TTC549 (cell line): ENCODE measurements at regions not wholly inside any gene's neighbourhood (a gene's known extent, or its start where the extent isn't known, plus 50 kb on each side); places are given as distances from the start of the nearest gene placed in this dataset.
"Not testable (repeated sequence)": the region's sequence is repeated elsewhere in the genome, so short reads cannot be mapped to it uniquely, and the experiment has no call there.

Experiments
- FAIRE-seq: peaks from 2 replicates; lab custom pipeline; 2012; peaks lifted over from hg19 to GRCh38; lab: Jason Lieb, UNC

GRCh38 chr13:65287405-65287804, 1942.7 kb downstream of the PCDH9 start:
- no peak for FAIRE-seq

- no peak for FAIRE-seq
Observed at GRCh38 chr13:65275838-65276630, 1954.1 kb downstream of the PCDH9 start.

DNA sequence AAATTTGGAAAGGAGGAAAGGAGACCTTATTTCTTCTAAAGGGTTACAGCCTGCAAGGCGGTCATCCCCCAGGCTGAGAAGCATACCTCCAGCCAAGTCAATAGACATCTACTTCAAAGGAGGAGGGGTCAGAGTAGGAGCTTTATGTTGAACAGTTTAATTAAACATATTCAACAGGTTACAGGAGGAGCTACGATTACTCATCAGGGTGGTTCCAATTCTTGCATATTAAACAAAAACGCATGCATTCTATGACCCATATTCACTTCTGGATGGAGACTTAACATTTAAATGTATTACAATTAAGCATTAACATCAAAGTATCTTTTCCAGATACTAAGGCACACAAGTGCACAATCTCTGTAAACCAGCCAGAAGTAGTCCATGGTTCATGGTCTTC, 1955.0 kb downstream of the PCDH9 start:
- no peak for FAIRE-seq

- not testable (repeated sequence) for FAIRE-seq
Observed at GRCh38 chr13:65273811-65274420, 1956.2 kb downstream of the PCDH9 start.

DNA sequence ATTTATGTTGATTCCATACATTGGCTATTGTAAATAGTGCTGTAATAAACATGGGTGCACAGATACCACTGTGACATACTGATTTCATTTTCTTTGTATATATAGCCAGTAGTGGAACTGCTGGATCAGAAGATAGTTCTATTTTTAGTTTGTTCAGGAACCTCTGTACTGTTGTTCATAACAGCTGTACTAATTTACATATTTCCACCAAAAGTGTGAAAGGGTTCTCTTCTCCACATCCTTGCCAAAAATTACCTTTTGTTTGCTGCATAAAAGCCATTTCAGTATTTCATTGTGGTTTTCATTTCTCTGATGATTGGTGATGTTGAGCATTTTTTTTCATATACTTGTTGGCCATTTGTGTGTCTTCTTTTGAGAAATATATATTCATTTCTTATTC, 1962.1 kb downstream of the PCDH9 start:
- FAIRE-seq = no peak

GRCh38 chr13:65265988-65266387, 1964.1 kb downstream of the PCDH9 start:
- no peak for FAIRE-seq

DNA sequence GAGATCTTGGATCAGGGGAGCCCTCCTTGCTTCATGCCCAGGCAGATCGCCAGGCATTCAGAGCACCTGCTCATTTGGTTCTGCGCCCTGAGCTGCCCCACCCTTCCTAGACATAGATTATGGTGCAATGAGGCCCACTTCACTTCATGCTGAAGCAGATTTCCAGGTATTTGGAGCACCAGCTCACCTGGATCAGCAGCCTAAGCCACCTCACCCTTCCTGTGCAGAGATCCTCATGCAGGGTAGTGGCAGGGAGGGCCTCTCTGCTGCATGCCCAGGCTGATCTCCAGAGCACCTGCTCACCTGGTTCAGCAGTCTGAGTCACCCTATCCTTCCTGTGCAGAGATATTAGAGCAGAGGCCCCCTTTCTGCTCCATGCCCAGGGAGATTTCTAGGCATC, 1966.1 kb downstream of the PCDH9 start:
- no peak for FAIRE-seq

DNA sequence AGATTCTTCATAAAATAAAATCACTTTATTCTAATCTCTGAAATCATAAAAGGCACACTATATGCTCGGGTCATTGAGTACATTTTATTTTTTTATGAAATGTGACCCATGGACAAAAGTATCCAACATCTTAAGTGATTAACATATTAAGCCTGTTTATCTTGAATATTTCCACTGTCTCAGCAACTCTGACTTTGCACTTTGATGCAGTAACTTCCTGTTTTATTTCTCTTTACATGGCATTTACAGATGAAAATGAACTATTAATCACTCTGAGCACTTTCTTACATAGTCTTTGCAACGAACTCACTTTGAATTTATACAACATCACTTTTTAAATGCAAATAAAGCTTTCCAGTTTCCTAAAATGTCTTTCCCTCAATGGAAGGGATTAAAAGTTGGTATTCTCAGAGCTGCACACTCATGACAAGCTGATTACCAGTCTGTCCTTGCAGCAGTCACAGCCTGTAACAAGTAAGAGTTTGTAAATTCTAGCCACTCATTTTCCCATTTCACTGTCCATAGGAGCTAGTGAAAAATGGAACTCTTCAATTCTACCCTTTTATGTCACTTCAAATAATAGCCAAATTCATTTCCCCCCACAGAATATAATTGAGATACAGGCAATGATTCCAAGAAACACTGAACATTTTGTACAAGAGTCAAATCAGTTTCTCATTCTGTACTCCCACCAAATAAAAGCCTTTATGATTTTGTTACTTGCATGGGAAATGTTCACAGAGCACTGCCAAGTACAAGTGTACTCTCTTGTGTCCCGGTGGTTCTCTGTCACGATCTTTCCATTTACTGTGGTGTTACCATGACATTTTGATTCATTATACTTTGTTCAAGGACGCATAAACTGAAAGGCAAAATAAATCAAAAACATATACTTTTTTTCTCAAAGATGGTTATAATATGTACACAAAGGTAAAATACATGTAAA, 1968.9 kb downstream of the PCDH9 start:
- FAIRE-seq = no peak

- no peak for FAIRE-seq
Observed at GRCh38 chr13:65240773-65241172, 1989.4 kb downstream of the PCDH9 start.

DNA sequence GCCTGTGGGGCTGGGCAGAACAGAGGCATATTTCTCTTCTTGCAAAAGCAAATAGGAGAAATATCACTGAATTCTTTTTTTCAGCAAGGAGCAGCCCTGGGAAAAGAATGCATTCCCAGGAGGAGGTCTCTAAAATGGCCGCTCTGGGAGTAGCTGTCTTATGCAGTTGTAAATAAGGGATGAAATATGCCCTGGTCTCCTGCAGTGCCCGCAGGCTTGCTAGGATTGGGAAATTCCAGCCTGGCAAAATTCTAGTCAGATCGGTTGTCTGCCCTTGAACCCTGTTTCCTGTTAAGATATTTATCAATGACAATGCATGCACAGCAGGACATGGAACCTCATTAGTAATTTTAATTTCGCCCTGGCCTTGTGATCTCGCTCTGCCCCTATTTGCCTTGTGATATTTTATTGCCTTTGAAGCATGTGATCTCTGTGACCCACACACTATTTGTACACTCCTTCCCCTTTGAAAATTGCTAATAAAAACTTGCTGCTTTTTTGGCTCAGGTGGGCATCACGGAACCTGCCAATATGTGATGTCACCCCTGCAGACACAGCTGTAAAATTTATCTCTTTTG, 1993.2 kb downstream of the PCDH9 start:
- no peak for FAIRE-seq

- no peak for FAIRE-seq
Observed at GRCh38 chr13:65217471-65217995, 2012.6 kb downstream of the PCDH9 start.

- FAIRE-seq = not testable (repeated sequence)
Observed at GRCh38 chr13:65202845-65203244, 2027.3 kb downstream of the PCDH9 start.

DNA sequence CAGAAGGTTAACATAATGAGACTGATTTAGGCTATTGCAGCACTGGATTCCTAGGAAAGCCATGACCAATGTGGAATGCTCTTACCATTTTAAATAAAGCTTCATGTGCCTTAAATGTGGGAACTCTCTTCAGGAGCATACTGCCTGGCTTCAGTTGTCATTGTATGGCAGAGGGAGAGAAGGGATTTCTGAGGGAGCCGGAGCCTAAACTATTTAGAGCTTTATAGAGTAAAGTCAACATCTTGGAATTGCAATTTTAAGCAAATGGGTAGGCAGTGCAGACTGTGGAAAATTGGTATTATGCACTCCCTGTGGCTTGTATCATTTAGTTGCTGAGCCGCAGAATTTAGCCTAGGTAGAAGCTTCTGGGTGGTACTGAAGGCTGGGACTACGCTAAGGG, 2041.4 kb downstream of the PCDH9 start:
- no peak for FAIRE-seq

DNA sequence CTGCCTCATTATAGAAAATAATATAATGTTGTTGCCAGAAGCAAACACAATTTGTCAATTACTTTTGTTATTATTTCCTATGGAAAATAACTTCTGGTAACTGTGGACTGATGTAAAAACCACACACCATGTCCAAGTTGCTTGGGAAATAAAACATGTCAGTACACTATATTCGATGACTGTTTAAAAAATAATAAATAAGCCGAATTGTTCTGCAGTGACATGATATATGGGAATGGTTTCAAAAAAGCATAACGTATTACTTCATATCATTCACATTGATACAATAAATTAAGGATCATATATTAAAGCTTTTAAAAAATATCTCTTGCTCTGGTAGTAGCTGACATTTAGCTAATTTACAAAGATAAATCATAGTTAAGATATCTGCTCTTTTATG, 2062.1 kb downstream of the PCDH9 start:
- FAIRE-seq = no peak

GRCh38 chr13:65166675-65167074, 2063.5 kb downstream of the PCDH9 start:
- FAIRE-seq = no peak

DNA sequence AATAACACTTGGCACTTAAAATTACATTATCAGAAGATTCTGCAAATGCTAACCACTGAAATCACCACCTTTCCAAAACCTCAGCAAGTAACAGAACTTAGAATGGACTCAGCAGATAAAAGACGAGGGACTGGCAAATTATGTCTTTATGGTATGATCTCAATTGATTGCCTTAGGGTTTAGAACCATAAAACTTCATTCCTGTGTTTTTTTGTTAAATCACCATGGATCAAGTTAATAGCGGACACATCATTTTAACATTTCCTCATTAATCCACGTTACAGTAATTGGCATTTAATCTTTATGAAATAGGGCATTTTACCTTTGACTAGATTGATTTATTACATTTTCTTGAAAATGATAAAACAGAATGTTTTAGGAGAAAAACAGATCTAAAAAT, 2070.3 kb downstream of the PCDH9 start:
- no peak for FAIRE-seq

GRCh38 chr13:65155861-65156260, 2074.3 kb downstream of the PCDH9 start:
- FAIRE-seq = no peak

DNA sequence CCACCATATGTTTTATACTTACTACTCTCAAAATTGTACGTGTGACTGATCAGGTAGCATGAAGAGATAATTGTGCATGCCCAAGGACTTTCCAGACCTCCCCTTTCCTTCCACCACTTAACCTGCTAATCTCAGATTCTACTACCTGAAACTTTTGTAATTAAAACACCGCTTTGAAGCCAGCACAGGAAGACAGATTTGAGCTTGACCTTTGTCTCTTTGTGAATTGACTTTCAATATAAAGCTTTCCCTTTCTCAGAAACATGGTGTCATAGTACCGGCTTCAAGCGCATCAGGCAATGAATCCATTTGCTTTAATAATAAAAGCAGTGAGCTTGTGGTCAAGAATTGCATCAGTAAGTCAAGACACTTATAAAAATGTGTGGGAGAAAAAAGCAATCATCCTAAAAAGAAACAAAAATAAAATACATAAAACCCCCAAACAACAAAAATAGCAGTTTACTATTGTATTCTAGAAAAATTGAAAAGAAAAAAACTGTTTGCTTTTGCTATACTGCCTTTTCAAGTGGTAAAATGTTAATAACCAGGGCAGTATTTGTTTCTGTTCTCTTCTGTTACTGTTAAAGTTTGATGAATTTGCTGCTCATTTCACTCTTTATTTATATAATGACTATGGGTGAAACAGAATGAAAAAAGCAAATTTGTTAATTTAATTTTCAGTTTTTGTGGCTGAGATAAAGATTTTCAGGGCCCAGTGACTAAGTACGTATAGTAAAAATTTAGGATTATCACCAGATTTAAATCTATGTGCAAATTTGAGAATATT, 2075.3 kb downstream of the PCDH9 start:
- no peak for FAIRE-seq

DNA sequence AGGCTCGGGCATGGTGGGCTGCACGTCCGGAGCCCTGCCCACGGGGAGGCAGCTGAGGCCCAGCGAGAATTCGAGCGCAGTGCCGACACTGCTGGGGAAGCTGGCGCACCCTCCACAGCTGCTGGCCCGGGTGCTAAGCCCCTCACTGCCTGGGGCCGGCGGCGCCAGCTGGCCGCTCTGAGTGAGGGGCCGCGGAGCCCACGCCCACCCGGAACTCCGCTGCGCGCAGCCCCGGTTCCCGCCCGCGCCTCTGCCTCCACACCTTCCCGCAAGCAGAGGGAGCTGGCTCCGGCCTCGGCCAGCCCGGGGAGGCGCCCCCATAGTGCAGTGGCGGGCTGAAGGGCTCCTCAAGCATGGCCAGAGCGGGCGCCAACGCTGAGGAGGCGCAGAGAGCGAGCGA, 2080.4 kb downstream of the PCDH9 start:
- no peak for FAIRE-seq

DNA sequence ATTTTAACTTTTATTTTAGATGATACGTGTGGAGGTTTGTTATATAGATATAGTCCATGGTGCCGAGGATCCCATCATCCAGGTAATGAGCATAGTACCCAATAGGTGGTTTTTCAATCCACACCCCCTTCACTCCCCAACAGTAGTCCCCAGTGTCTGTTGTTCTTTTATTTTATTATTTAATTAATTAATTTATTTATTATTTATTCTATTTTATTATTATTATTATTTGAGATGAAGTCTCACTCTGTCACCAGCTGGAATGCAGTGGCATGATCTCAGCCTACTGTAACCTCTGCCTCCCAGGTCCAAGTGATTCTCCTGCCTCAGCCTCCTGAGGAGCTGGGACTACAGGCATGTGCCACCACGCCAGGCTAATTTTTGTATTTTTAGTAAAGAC, 2086.2 kb downstream of the PCDH9 start:
- no peak for FAIRE-seq

GRCh38 chr13:65133094-65133493, 2097.0 kb downstream of the PCDH9 start:
- no peak for FAIRE-seq

- no peak for FAIRE-seq
Observed at GRCh38 chr13:65125236-65125635, 2104.9 kb downstream of the PCDH9 start.
